Suprapubic skin (tissue), 4 donors: ENCODE measurements at regions not wholly inside any gene's neighbourhood (a gene's known extent, or its start where the extent isn't known, plus 50 kb on each side); places are given as distances from the start of the nearest gene placed in this dataset.

Experiments used
- DNase-seq, 2 donors: peaks; one replicate each; pipeline ENCODE4 v3.0.0-alpha.2; 2019; ENCODE audit warnings: low spot score in 2 of 2
- H3K27ac ChIP-seq: fragments of 200-600 bp; sonication (generic); one replicate; pipeline ENCODE4 v1.5.1; 2019
- H3K27me3 ChIP-seq: fragments of 200-600 bp; sonication (generic); one replicate; pipeline ENCODE4 v1.5.1; 2019
- H3K36me3 ChIP-seq: fragments of 200-600 bp; sonication (generic); one replicate; pipeline ENCODE4 v1.5.1; 2019
- H3K4me1 ChIP-seq: fragments of 200-600 bp; sonication (generic); one replicate; pipeline ENCODE4 v1.5.1; 2019
- H3K4me3 ChIP-seq: fragments of 200-600 bp; sonication (generic); one replicate; pipeline ENCODE4 v1.5.1; 2019; ENCODE audit warnings: mild to moderate bottlenecking
- H3K9me3 ChIP-seq: fragments of 200-600 bp; sonication (generic); one replicate; pipeline ENCODE4 v1.5.1; 2019
- CTCF ChIP-seq, 2 donors: fragments of 200-600 bp in 1 of 2; fragments of 450-650 bp in 1 of 2; sonication (generic) in 1 of 2; IDR thresholded peaks; one replicate each; pipeline ENCODE4 v1.5.1; 2016 to 2019; ENCODE audit warnings: antibody characterized with exemption in 2 of 2, mild to moderate bottlenecking in 1 of 2, moderate library complexity in 1 of 2
- EP300 ChIP-seq: sonication (generic); formaldehyde crosslinking; IDR thresholded peaks from one replicate; pipeline ENCODE4 v1.6.1; 2017; ENCODE audit warnings: antibody characterized with exemption
- POLR2A ChIP-seq, 2 donors: fragments of 450-650 bp; IDR thresholded peaks; one replicate each; pipeline ENCODE4 v1.6.1; 2017; ENCODE audit warnings: antibody characterized with exemption in 2 of 2, mild to moderate bottlenecking in 2 of 2, moderate library complexity in 2 of 2
- POLR2AphosphoS5 ChIP-seq, 3 donors: sonication (generic); formaldehyde crosslinking; IDR thresholded peaks; one replicate each; pipeline ENCODE4 v1.6.1; 2017; ENCODE audit warnings: antibody characterized with exemption in 3 of 3
- WGBS: methylation state at CpG from one replicate; pipeline ENCODE4 v1.1.5; 2018; 5-methylcytosine and 5-hydroxymethylcytosine counted together

GRCh38 chr15:80308002-80308401 is 56.0 kb upstream of the CTXND1 start:
- Histone ChIP-seq H3K27ac (no peak overlapping the region), H3K27me3 (peaks cover 29% of the 10 kb centered on the region), H3K4me1 (no peaks in the 10 kb centered on the region), H3K9me3 (no peaks in the 10 kb centered on the region), H3K36me3 (no peaks in the 10 kb centered on the region), H3K4me3 (no peak overlapping the region)
- no peak for DNase-seq
- 81% methylated on average over 9 of the region's 11 CpGs for WGBS
- TF ChIP-seq CTCF (IDR thresholded peaks at IDR 0.05): no peak
- no peak for TF ChIP-seq EP300
- TF ChIP-seq POLR2A (IDR thresholded peaks at IDR 0.05): no peak
- no peak for TF ChIP-seq POLR2AphosphoS5 (IDR thresholded peaks at IDR 0.05)

- WGBS: 63% methylated on average over 6 of the region's 6 CpGs
- DNase-seq: no peak
- Histone ChIP-seq H3K9me3 (no peaks in the 10 kb centered on the region), H3K27me3 (peaks cover 32% of the 10 kb centered on the region), H3K36me3 (no peaks in the 10 kb centered on the region), H3K4me1 (no peaks in the 10 kb centered on the region), H3K4me3 (no peak overlapping the region), H3K27ac (no peak overlapping the region)
- TF ChIP-seq EP300 (no peak), POLR2AphosphoS5 (IDR thresholded peaks at IDR 0.05) (no peak), POLR2A (IDR thresholded peaks at IDR 0.05) (no peak), CTCF (IDR thresholded peaks at IDR 0.05) (no peak)
Observed at GRCh38 chr15:80309769-80310384, 57.9 kb upstream of the CTXND1 start.

- H3K4me1 ChIP-seq: no peaks in the 10 kb centered on the region
- H3K4me3 ChIP-seq: no peak overlapping the region
- 80% methylated on average over 7 of the region's 7 CpGs for WGBS
- H3K9me3 ChIP-seq: no peaks in the 10 kb centered on the region
- TF ChIP-seq CTCF (IDR thresholded peaks at IDR 0.05) (no peak), EP300 (no peak)
- no peak overlapping the region for H3K27ac ChIP-seq
- H3K36me3 ChIP-seq: no peaks in the 10 kb centered on the region
- H3K27me3 ChIP-seq: peaks cover 32% of the 10 kb centered on the region
- DNase-seq: no peak
Observed at GRCh38 chr15:80310776-80311175, 58.8 kb upstream of the CTXND1 start.

- no peaks in the 10 kb centered on the region for H3K36me3 ChIP-seq
- H3K9me3 ChIP-seq: no peaks in the 10 kb centered on the region
- no peaks in the 10 kb centered on the region for H3K4me1 ChIP-seq
- no peak overlapping the region for H3K4me3 ChIP-seq
- 88% methylated on average over 11 of the region's 11 CpGs for WGBS
- H3K27ac ChIP-seq: no peak overlapping the region
- peaks cover 13% of the 10 kb centered on the region for H3K27me3 ChIP-seq
- TF ChIP-seq EP300 (no peak), POLR2AphosphoS5 (IDR thresholded peaks at IDR 0.05) (no peak), CTCF (IDR thresholded peaks at IDR 0.05) (no peak), POLR2A (IDR thresholded peaks at IDR 0.05) (no peak)
- no peak for DNase-seq
Observed at GRCh38 chr15:80315289-80315987, 63.4 kb upstream of the CTXND1 start.

GRCh38 chr15:80317389-80318182 is 65.6 kb upstream of the CTXND1 start:
- Histone ChIP-seq H3K4me3 (no peak overlapping the region), H3K36me3 (no peaks in the 10 kb centered on the region), H3K4me1 (no peaks in the 10 kb centered on the region), H3K27ac (no peak overlapping the region), H3K9me3 (no peaks in the 10 kb centered on the region), H3K27me3 (peaks cover 13% of the 10 kb centered on the region)
- DNase-seq: no peak
- TF ChIP-seq POLR2A (IDR thresholded peaks at IDR 0.05) (no peak), POLR2AphosphoS5 (IDR thresholded peaks at IDR 0.05) (peak in 2 of 3 donors; percentile 22 to 43), CTCF (IDR thresholded peaks at IDR 0.05) (no peak), EP300 (no peak)
- WGBS: 69% methylated on average over 8 of the region's 8 CpGs
